ENCODE measurements at regions not wholly inside any gene's neighbourhood (a gene's known extent, or its start where the extent isn't known, plus 50 kb on each side); places are given as distances from the start of the nearest gene placed in this dataset.

- no peaks in the 10 kb centered on the region for H3K36me3 ChIP-seq (ENCODE audit: control insufficient read depth, insufficient read depth, low read length)
- H3K9me3 ChIP-seq (ENCODE audit: control insufficient read depth, insufficient read depth, low read depth, low read length), result no peaks in the 10 kb centered on the region
- TF ChIP-seq EZH2 (IDR thresholded peaks at IDR 0.05; ENCODE audit: low read length, missing control alignments) (no peak), CTCF (conservative IDR thresholded peaks at IDR 0.05 in 1 of 2, IDR thresholded peaks at IDR 0.05 in 1 of 2; ENCODE audit: low read depth in 1 of 2, low read length in 2 of 2) (no peak)
- no peak overlapping the region for H2AFZ ChIP-seq (ENCODE audit: low read length)
- no peak overlapping the region for H3K27ac ChIP-seq (ENCODE audit: insufficient read depth, low read length)
- H3K4me1 ChIP-seq (ENCODE audit: control insufficient read depth, extremely low read depth, insufficient read depth, low read length), result no peaks in the 10 kb centered on the region
- H3K4me2 ChIP-seq (ENCODE audit: extremely low read depth, insufficient read depth, low read length), result no peak overlapping the region
- H3K79me2 ChIP-seq (ENCODE audit: control insufficient read depth, insufficient read depth, low read length), result no peaks in the 10 kb centered on the region
- H3K9ac ChIP-seq (ENCODE audit: insufficient read depth, low read length), result no peak overlapping the region
- no peak overlapping the region for H3K4me3 ChIP-seq (replicated peaks in 1 of 4; ENCODE audit: control extremely low read depth in 1 of 4, insufficient read depth in 1 of 4, low read depth in 3 of 4, low read length in 4 of 4)
- H4K20me1 ChIP-seq (ENCODE audit: control insufficient read depth, extremely low read depth, insufficient read depth, low read length), result no peaks in the 10 kb centered on the region
- DNase-seq (ENCODE audit: low read depth in 2 of 2), result no peak
- H3K27me3 ChIP-seq (ENCODE audit: control insufficient read depth, insufficient read depth, low read length), result no peaks in the 10 kb centered on the region
Observed at GRCh38 chr20:24136659-24137246, 148.2 kb upstream of the GGTLC1 start.

DNA sequence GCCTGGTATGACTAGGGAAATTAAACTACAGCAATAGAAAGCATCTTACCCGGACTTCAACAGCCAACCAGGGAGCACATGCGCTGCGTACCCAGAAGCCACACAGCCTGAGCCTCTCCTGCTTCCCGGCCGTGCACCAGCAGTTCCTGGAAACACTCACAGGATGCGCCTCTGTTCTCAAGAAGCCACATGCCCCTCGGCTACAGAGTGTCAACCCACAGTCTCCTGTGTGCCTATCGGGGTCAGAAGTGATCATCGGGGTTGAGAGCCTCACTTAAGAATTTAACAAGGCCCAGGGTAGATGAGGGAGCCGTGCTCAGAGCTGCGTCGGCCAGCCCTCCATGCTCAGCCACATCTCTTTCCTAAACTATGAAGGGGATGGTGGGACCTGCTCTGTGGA lies 147.2 kb upstream of the GGTLC1 start:
- Histone ChIP-seq H3K36me3 (ENCODE audit: control insufficient read depth, insufficient read depth, low read length) (no peaks in the 10 kb centered on the region), H3K9ac (ENCODE audit: insufficient read depth, low read length) (no peak overlapping the region), H3K27me3 (ENCODE audit: control insufficient read depth, insufficient read depth, low read length) (no peaks in the 10 kb centered on the region), H3K79me2 (ENCODE audit: control insufficient read depth, insufficient read depth, low read length) (no peaks in the 10 kb centered on the region), H2AFZ (ENCODE audit: low read length) (no peak overlapping the region), H3K4me3 (replicated peaks in 1 of 4; ENCODE audit: control extremely low read depth in 1 of 4, insufficient read depth in 1 of 4, low read depth in 3 of 4, low read length in 4 of 4) (no peak overlapping the region), H4K20me1 (ENCODE audit: control insufficient read depth, extremely low read depth, insufficient read depth, low read length) (no peaks in the 10 kb centered on the region), H3K9me3 (ENCODE audit: control insufficient read depth, insufficient read depth, low read depth, low read length) (no peaks in the 10 kb centered on the region), H3K4me1 (ENCODE audit: control insufficient read depth, extremely low read depth, insufficient read depth, low read length) (no peaks in the 10 kb centered on the region), H3K4me2 (ENCODE audit: extremely low read depth, insufficient read depth, low read length) (no peak overlapping the region), H3K27ac (ENCODE audit: insufficient read depth, low read length) (no peak overlapping the region)
- DNase-seq (ENCODE audit: low read depth in 2 of 2), result no peak
- TF ChIP-seq CTCF (conservative IDR thresholded peaks at IDR 0.05 in 1 of 2, IDR thresholded peaks at IDR 0.05 in 1 of 2; ENCODE audit: low read depth in 1 of 2, low read length in 2 of 2) (no peak), EZH2 (IDR thresholded peaks at IDR 0.05; ENCODE audit: low read length, missing control alignments) (no peak)

GRCh38 chr20:24134930-24135329 lies 146.4 kb upstream of the GGTLC1 start:
- TF ChIP-seq EZH2 (IDR thresholded peaks at IDR 0.05; ENCODE audit: low read length, missing control alignments) (no peak), CTCF (conservative IDR thresholded peaks at IDR 0.05 in 1 of 2, IDR thresholded peaks at IDR 0.05 in 1 of 2; ENCODE audit: low read depth in 1 of 2, low read length in 2 of 2) (no peak)
- H3K79me2 ChIP-seq (ENCODE audit: control insufficient read depth, insufficient read depth, low read length), result no peaks in the 10 kb centered on the region
- no peaks in the 10 kb centered on the region for H3K9me3 ChIP-seq (ENCODE audit: control insufficient read depth, insufficient read depth, low read depth, low read length)
- H3K36me3 ChIP-seq (ENCODE audit: control insufficient read depth, insufficient read depth, low read length), result no peaks in the 10 kb centered on the region
- H3K27me3 ChIP-seq (ENCODE audit: control insufficient read depth, insufficient read depth, low read length), result no peaks in the 10 kb centered on the region
- H2AFZ ChIP-seq (ENCODE audit: low read length), result no peak overlapping the region
- no peak overlapping the region for H3K27ac ChIP-seq (ENCODE audit: insufficient read depth, low read length)
- H3K4me2 ChIP-seq (ENCODE audit: extremely low read depth, insufficient read depth, low read length), result no peak overlapping the region
- no peak for DNase-seq (ENCODE audit: low read depth in 2 of 2)
- no peak overlapping the region for H3K9ac ChIP-seq (ENCODE audit: insufficient read depth, low read length)
- no peaks in the 10 kb centered on the region for H3K4me1 ChIP-seq (ENCODE audit: control insufficient read depth, extremely low read depth, insufficient read depth, low read length)
- no peak overlapping the region for H3K4me3 ChIP-seq (replicated peaks in 1 of 4; ENCODE audit: control extremely low read depth in 1 of 4, insufficient read depth in 1 of 4, low read depth in 3 of 4, low read length in 4 of 4)
- H4K20me1 ChIP-seq (ENCODE audit: control insufficient read depth, extremely low read depth, insufficient read depth, low read length), result no peaks in the 10 kb centered on the region
